SK-N-SH (cell line): ENCODE measurements at regions not wholly inside any gene's neighbourhood (a gene's known extent, or its start where the extent isn't known, plus 50 kb on each side); places are given as distances from the start of the nearest gene placed in this dataset.

Source experiments
- CTCF ChIA-PET: fragments of 300-600, 350-600 bp; formaldehyde crosslinking; extraction: SDS; loops from one replicate; lab custom pipeline; 2021; lab: Yijun Ruan, JAX
- POLR2A ChIA-PET: fragments of 350-600 bp; sonication (Branson Sonifier 250); formaldehyde crosslinking; extraction: SDS; loops from one replicate; lab custom pipeline; 2020; ENCODE audit warnings: antibody characterized with exemption, inconsistent platforms; lab: Yijun Ruan, JAX
- DNase-seq: peaks from one replicate; pipeline ENCODE4 v3.0.0; 2012
- H2AFZ ChIP-seq: fragments of 200-600 bp; sonication (generic); 2 replicates; pipeline ENCODE4 v1.8.1; 2016; ENCODE audit warnings: antibody characterized with exemption, mild to moderate bottlenecking, low read depth
- H3F3A ChIP-seq: fragments of 200-600 bp; sonication (generic); replicated peaks from 2 replicates; pipeline ENCODE3; 2016; ENCODE audit warnings: antibody characterized with exemption, mild to moderate bottlenecking; ENCODE audit not compliant: insufficient read depth
- H3K27ac ChIP-seq, 2 experiments: fragments of 200-500 bp in 1 of 2; fragments of 200-600 bp in 1 of 2; sonication (Bioruptor generic) in 1 of 2; sonication (generic), shearing (Covaris generic) in 1 of 2; 2 replicates each; pipeline versions ENCODE4 v1.5.1 to v1.6.1; 2014 to 2016; ENCODE audit warnings: low read depth in 2 of 2, inconsistent platforms in 1 of 2, low read length in 1 of 2, mild to moderate bottlenecking in 1 of 2, mixed read lengths in 1 of 2
- H3K27me3 ChIP-seq: fragments of 200-600 bp; sonication (generic), shearing (Covaris generic); 2 replicates; pipeline ENCODE4 v1.6.1; 2016; ENCODE audit warnings: mixed run types; ENCODE audit not compliant: insufficient read depth
- H3K36me3 ChIP-seq, 2 experiments: fragments of 200-500 bp in 1 of 2; fragments of 200-600 bp in 1 of 2; sonication (Bioruptor generic) in 1 of 2; sonication (generic) in 1 of 2; replicated peaks in 1 of 2; 2 replicates each; pipeline versions ENCODE3 to v1.5.1; 2014 to 2016; ENCODE audit warnings: low read length in 1 of 2, mild to moderate bottlenecking in 1 of 2; ENCODE audit not compliant: insufficient read depth in 2 of 2, control insufficient read depth in 1 of 2
- H3K4me1 ChIP-seq, 2 experiments: fragments of 200-500 bp in 1 of 2; fragments of 200-600 bp in 1 of 2; sonication (Bioruptor generic) in 1 of 2; sonication (generic), shearing (Covaris generic) in 1 of 2; 2 replicates each; pipeline versions ENCODE4 v1.5.1 to v1.6.1; 2014 to 2016; ENCODE audit warnings: low read depth in 1 of 2, low read length in 1 of 2, mixed run types in 1 of 2; ENCODE audit not compliant: insufficient read depth in 2 of 2, control insufficient read depth in 1 of 2
- H3K4me2 ChIP-seq: fragments of 200-600 bp; sonication (generic), shearing (Covaris generic); 2 replicates; pipeline ENCODE4 v1.6.1; 2017; ENCODE audit warnings: mixed run types
- H3K4me3 ChIP-seq, 2 experiments: fragments of 200-500 bp in 1 of 2; fragments of 200-600 bp in 1 of 2; sonication (Bioruptor generic) in 1 of 2; sonication (generic), shearing (Covaris generic) in 1 of 2; 2 replicates each; pipeline versions ENCODE4 v1.5.1 to v1.8.1; 2014 to 2016; ENCODE audit warnings: low read depth in 2 of 2, inconsistent platforms in 1 of 2, low read length in 1 of 2, mild to moderate bottlenecking in 1 of 2, mixed read lengths in 1 of 2, moderate library complexity in 1 of 2
- H3K79me2 ChIP-seq: fragments of 200-600 bp; sonication (generic); 2 replicates; pipeline ENCODE4 v1.8.1; 2017; ENCODE audit warnings: mild to moderate bottlenecking; ENCODE audit not compliant: insufficient read depth
- H3K9ac ChIP-seq: fragments of 200-600 bp; sonication (generic); 2 replicates; pipeline ENCODE4 v1.6.1; 2017; ENCODE audit warnings: mixed run types
- H3K9me2 ChIP-seq: fragments of 200-600 bp; sonication (generic); 2 replicates; pipeline ENCODE4 v1.6.1; 2017; ENCODE audit warnings: mixed run types
- H3K9me3 ChIP-seq: fragments of 200-600 bp; sonication (generic); 2 replicates; pipeline ENCODE4 v1.6.1; 2017; ENCODE audit warnings: mixed run types, mild to moderate bottlenecking, moderate library complexity
- H4K20me1 ChIP-seq: fragments of 200-600 bp; sonication (generic); 2 replicates; pipeline ENCODE4 v1.6.1; 2017; ENCODE audit warnings: mild to moderate bottlenecking, mixed run types; ENCODE audit not compliant: insufficient read depth
- EP300 ChIP-seq, 2 experiments: IDR thresholded peaks; 2 replicates each; pipeline versions ENCODE4 v1.4.0 to v1.6.1; 2012; ENCODE audit warnings: borderline replicate concordance in 1 of 2, low read depth in 1 of 2, low read length in 1 of 2
- FOXJ3 ChIP-seq: sonication (generic); formaldehyde crosslinking; IDR thresholded peaks from 2 replicates; pipeline ENCODE4 v1.5.1; 2020; ENCODE audit warnings: mild to moderate bottlenecking, missing genetic modification reagents
- MAX ChIP-seq: IDR thresholded peaks from 2 replicates; pipeline ENCODE4 v1.4.0; 2012; ENCODE audit warnings: low read depth
- MEF2A ChIP-seq: IDR thresholded peaks from 2 replicates; pipeline ENCODE4 v1.4.0; 2012; ENCODE audit warnings: low read depth, borderline replicate concordance
- NRF1 ChIP-seq: IDR thresholded peaks from 2 replicates; pipeline ENCODE4 v1.6.1; 2012; ENCODE audit warnings: low read depth, mild to moderate bottlenecking, low read length
- RAD21 ChIP-seq: IDR thresholded peaks from 2 replicates; pipeline ENCODE4 v1.6.1; 2012; ENCODE audit warnings: mild to moderate bottlenecking, low read length
- REST ChIP-seq: IDR thresholded peaks from 2 replicates; pipeline ENCODE4 v1.6.1; 2012; ENCODE audit warnings: mild to moderate bottlenecking, low read depth, low read length, moderate library complexity
- RXRA ChIP-seq: IDR thresholded peaks from 2 replicates; pipeline ENCODE4 v1.4.0; 2012; ENCODE audit warnings: low read depth, mild to moderate bottlenecking, borderline replicate concordance
- SIN3A ChIP-seq: IDR thresholded peaks from 2 replicates; pipeline ENCODE4 v1.6.1; 2012; ENCODE audit warnings: low read depth, mild to moderate bottlenecking, low read length, moderate library complexity, borderline replicate concordance
- TAF1 ChIP-seq: IDR thresholded peaks from 2 replicates; pipeline ENCODE4 v1.6.1; 2012; ENCODE audit warnings: low read depth, mild to moderate bottlenecking, low read length, moderate library complexity, borderline replicate concordance
- TEAD4 ChIP-seq: IDR thresholded peaks from 2 replicates; pipeline ENCODE4 v1.4.0; 2012; ENCODE audit warnings: mild to moderate bottlenecking, borderline replicate concordance; ENCODE audit not compliant: insufficient read depth
- USF1 ChIP-seq: IDR thresholded peaks from 2 replicates; pipeline ENCODE4 v1.4.0; 2012; ENCODE audit warnings: low read depth, borderline replicate concordance
- USF2 ChIP-seq: fragments of 150-350 bp; IDR thresholded peaks from 2 replicates; pipeline ENCODE4 v1.6.1; 2017; ENCODE audit warnings: antibody characterized with exemption, low read length, low read depth, borderline replicate concordance
- WGBS: methylation state at CpG from one replicate; pipeline ENCODE4 v1.1.6; 2017; ENCODE audit warnings: low lambda C conversion rate; 5-methylcytosine and 5-hydroxymethylcytosine counted together

GRCh38 chr5:39479537-39479936 lies 54.8 kb upstream of the DAB2 start:
- Histone ChIP-seq H3K4me2 (no peak overlapping the region), H3K9me2 (no peaks in the 10 kb centered on the region), H3K36me3 (no peaks in the 10 kb centered on the region), H3K9me3 (no peaks in the 10 kb centered on the region), H3K27ac (no peak overlapping the region), H3K4me3 (no peak overlapping the region), H3K79me2 (no peaks in the 10 kb centered on the region), H3K9ac (no peak overlapping the region), H3K27me3 (no peaks in the 10 kb centered on the region), H3K4me1 (peaks cover 0 to 30% of the 10 kb centered on the region in 2 experiments; a peak in 2 of 4 replicates), H2AFZ (peak overlapping the region; percentile 49; the same call in 1 of the 2 replicates), H3F3A (peaks cover 9% of the 10 kb centered on the region), H4K20me1 (no peaks in the 10 kb centered on the region)
- ChIA-PET CTCF (no interaction called here), POLR2A (no interaction called here)
- no peak for TF ChIP-seq TAF1
- no peak for TF ChIP-seq FOXJ3 (CRISPR knock-in tag)
- TF ChIP-seq MEF2A: no peak
- TF ChIP-seq USF1: no peak
- no peak for TF ChIP-seq SIN3A
- TF ChIP-seq RAD21: no peak
- no peak for TF ChIP-seq TEAD4
- no peak for TF ChIP-seq EP300 (IDR thresholded peaks at IDR 0.05; ENCODE audit: borderline replicate concordance in 1 of 2, low read depth in 1 of 2, low read length in 1 of 2)
- no peak for TF ChIP-seq RXRA
- no peak for TF ChIP-seq NRF1
- no peak for TF ChIP-seq USF2
- no peak for TF ChIP-seq REST
- no peak for TF ChIP-seq MAX
- WGBS: 38% methylated on average over 6 of the region's 6 CpGs
- no peak for DNase-seq
